Endothelial cell of umbilical vein (primary cell): ENCODE measurements at regions not wholly inside any gene's neighbourhood (a gene's known extent, or its start where the extent isn't known, plus 50 kb on each side); places are given as distances from the start of the nearest gene placed in this dataset.

Experiments
- BruUV-seq: library from RNA; stranded (reverse); fragments of 400-500 nt; replicated peaks from 2 replicates; lab custom pipeline; 2021; lab: Mats Ljungman, UMichigan
- CTCF ChIA-PET: fragments of 300-600, 350-600 bp; sonication (Branson Sonifier 250); formaldehyde crosslinking; loops from one replicate; lab custom pipeline; 2021; ENCODE audit warnings: antibody characterized with exemption, inconsistent platforms; lab: Charles Lee
- POLR2A ChIA-PET: fragments of 300-600, 350-600 bp; sonication (Branson Sonifier 250); formaldehyde crosslinking; loops from one replicate; lab custom pipeline; 2021; ENCODE audit warnings: antibody characterized with exemption, inconsistent platforms; lab: Charles Lee
- DNase-seq: peaks from one replicate; pipeline ENCODE4 v3.0.0-alpha.2; 2011; ENCODE audit warnings: low read depth, low spot score
- FAIRE-seq: peaks from 2 replicates; lab custom pipeline; 2011; peaks lifted over from hg19 to GRCh38; lab: Jason Lieb, UNC
- H2AFZ ChIP-seq: 2 replicates; pipeline ENCODE4 v1.6.0; 2012; ENCODE audit warnings: low read depth, low read length, control low read depth, inconsistent platforms
- H3K27ac ChIP-seq: 2 replicates; pipeline ENCODE4 v1.5.1; 2011; ENCODE audit warnings: low read depth, mild to moderate bottlenecking, control low read depth, low read length, moderate library complexity; ENCODE audit not compliant: insufficient read depth
- H3K27me3 ChIP-seq, 2 experiments: 2 replicates each; pipeline versions ENCODE4 v1.6.0 to v1.6.1; 2011; ENCODE audit warnings: low read length in 2 of 2, mixed read lengths in 1 of 2; ENCODE audit not compliant: control insufficient read depth in 2 of 2, insufficient read depth in 2 of 2
- H3K36me3 ChIP-seq, 2 experiments: 2 replicates in 1 of 2; 3 replicates in 1 of 2; pipeline ENCODE4 v1.5.1; 2011; ENCODE audit warnings: low read length in 2 of 2, mild to moderate bottlenecking in 1 of 2, moderate library complexity in 1 of 2; ENCODE audit not compliant: control insufficient read depth in 2 of 2, insufficient read depth in 2 of 2; ENCODE audit errors: extremely low read depth in 1 of 2
- H3K4me1 ChIP-seq: 3 replicates; pipeline ENCODE4 v1.5.1; 2011; ENCODE audit warnings: mild to moderate bottlenecking, low read length; ENCODE audit not compliant: control insufficient read depth, insufficient read depth; ENCODE audit errors: extremely low read depth
- H3K4me2 ChIP-seq: 2 replicates; pipeline ENCODE4 v1.6.1; 2011; ENCODE audit warnings: low read length, control low read depth, mixed read lengths; ENCODE audit not compliant: insufficient read depth
- H3K4me3 ChIP-seq, 3 experiments: fragments of 200-600 bp in 1 of 3; sonication (generic), shearing (Covaris generic) in 1 of 3; replicated peaks in 1 of 3; 2 replicates each; pipeline ENCODE4 v1.5.1; 2011 to 2016; ENCODE audit warnings: control low read depth in 3 of 3, low read length in 3 of 3, mild to moderate bottlenecking in 2 of 3, inconsistent platforms in 1 of 3, low read depth in 1 of 3, moderate library complexity in 1 of 3; ENCODE audit not compliant: insufficient read depth in 1 of 3
- H3K79me2 ChIP-seq: 2 replicates; pipeline ENCODE4 v1.6.0; 2012; ENCODE audit warnings: low read length, inconsistent platforms; ENCODE audit not compliant: control insufficient read depth, insufficient read depth
- H3K9ac ChIP-seq: replicated peaks from 2 replicates; pipeline ENCODE3; 2011; ENCODE audit warnings: low read length, control low read depth; ENCODE audit not compliant: insufficient read depth; ENCODE audit errors: extremely low read depth
- H3K9me1 ChIP-seq: replicated peaks from 3 replicates; pipeline ENCODE4 v1.6.0; 2011; ENCODE audit warnings: mild to moderate bottlenecking, low read length; ENCODE audit not compliant: control insufficient read depth, insufficient read depth; ENCODE audit errors: extremely low read depth
- H3K9me3 ChIP-seq: replicated peaks from 2 replicates; pipeline ENCODE4 v1.5.1; 2012; ENCODE audit warnings: low read length, inconsistent platforms; ENCODE audit not compliant: control insufficient read depth, insufficient read depth
- H4K20me1 ChIP-seq: replicated peaks from 2 replicates; pipeline ENCODE3; 2011; ENCODE audit warnings: mild to moderate bottlenecking, low read length; ENCODE audit not compliant: control insufficient read depth, insufficient read depth; ENCODE audit errors: extremely low read depth
- CTCF ChIP-seq, 2 donors: IDR thresholded peaks; 1 replicate in 1 of 2; 2 replicates in 1 of 2; pipeline ENCODE4 v1.5.1; 2011; ENCODE audit warnings: low read length in 2 of 2, mild to moderate bottlenecking in 2 of 2, moderate library complexity in 2 of 2, control low read depth in 1 of 2, inconsistent platforms in 1 of 2, low read depth in 1 of 2; ENCODE audit not compliant: insufficient read depth in 1 of 2; ENCODE audit errors: extremely low read depth in 1 of 2
- EZH2 ChIP-seq: IDR thresholded peaks from 2 replicates; pipeline ENCODE4 v1.6.1; 2012; ENCODE audit warnings: borderline replicate concordance, low read depth, mild to moderate bottlenecking, moderate library complexity, low read length, inconsistent platforms; ENCODE audit not compliant: severe bottlenecking
- FOS ChIP-seq: IDR thresholded peaks from 2 replicates; pipeline ENCODE4 v1.6.1; 2011; ENCODE audit warnings: mild to moderate bottlenecking, low read length, moderate library complexity, borderline replicate concordance; ENCODE audit not compliant: insufficient read depth
- GATA2 ChIP-seq: IDR thresholded peaks from 2 replicates; pipeline ENCODE4 v1.7.0; 2011; ENCODE audit warnings: low read depth, mild to moderate bottlenecking, moderate library complexity, mixed read lengths, low read length; ENCODE audit not compliant: insufficient read length, insufficient read depth
- JUN ChIP-seq: IDR thresholded peaks from 2 replicates; pipeline ENCODE4 v1.6.1; 2011; ENCODE audit warnings: borderline replicate concordance, low read depth; ENCODE audit not compliant: insufficient read length, insufficient read depth
- MAX ChIP-seq: IDR thresholded peaks from 2 replicates; pipeline ENCODE4 v1.6.1; 2011; ENCODE audit not compliant: insufficient read depth, insufficient read length
- MYC ChIP-seq: IDR thresholded peaks from one replicate; pipeline ENCODE4 v1.6.1; 2011; ENCODE audit warnings: mild to moderate bottlenecking, low read depth, low read length
- POLR2A ChIP-seq: IDR thresholded peaks from 2 replicates; pipeline ENCODE4 v1.6.1; 2012; ENCODE audit warnings: low read depth, mild to moderate bottlenecking, control low read depth, low read length
- POLR2AphosphoS5 ChIP-seq: IDR thresholded peaks from 2 replicates; pipeline ENCODE4 v1.6.1; 2012; ENCODE audit warnings: low read depth, mild to moderate bottlenecking, control low read depth, low read length, moderate library complexity; ENCODE audit not compliant: insufficient read depth
- dilution Hi-C: fragments of 300-500 bp; cut with MboI; formaldehyde crosslinking; loops from one replicate; pipeline ENCODE4 v1.15.0; 2019; ENCODE audit warnings: low sequenced_read_pairs; ENCODE audit not compliant: extremely low pct_ligation_motif_present
- intact Hi-C: fragments of 100-400 bp; cut with micrococcal nuclease; formaldehyde crosslinking; loops from one replicate; pipeline ENCODE4 v1.10.0; 2022

DNA sequence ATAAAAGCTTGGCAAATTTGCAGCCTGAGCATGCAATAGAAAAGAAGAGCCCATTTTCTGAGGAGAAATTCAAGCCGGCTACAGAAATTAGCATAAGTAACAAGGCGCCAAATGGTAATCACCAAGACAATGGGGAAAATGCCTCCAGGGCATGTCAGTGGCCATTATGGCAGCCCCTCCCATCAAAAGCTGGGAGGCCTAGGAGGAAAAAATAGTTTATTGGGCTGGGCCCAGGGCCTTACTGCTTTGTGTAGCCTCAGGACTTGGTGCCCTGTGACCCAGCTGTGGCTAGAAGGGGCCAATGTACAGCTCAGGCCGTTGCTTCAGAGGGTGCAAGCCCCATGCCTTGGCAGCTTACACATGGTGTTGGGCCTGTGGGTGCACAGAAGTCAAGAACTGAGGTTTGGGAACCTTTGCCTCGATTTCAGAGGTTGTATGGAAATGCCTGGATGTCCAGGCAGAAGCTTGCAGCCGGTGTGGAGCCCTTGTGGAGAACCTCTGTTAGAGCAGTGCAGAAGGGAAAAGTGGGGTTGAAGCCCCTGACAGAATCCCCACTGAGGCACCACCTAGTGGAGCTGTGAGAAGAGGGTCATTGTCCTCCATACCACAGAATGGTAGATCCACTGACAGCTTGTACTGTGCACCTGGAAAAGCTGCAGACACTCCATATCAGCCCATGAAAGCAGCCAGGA lies 328.5 kb upstream of the MAP3K7 start:
- FAIRE-seq, result no peak

More for the DNA sequence above, 328.5 kb upstream of the MAP3K7 start:
- ChIA-PET CTCF (no interaction called here), POLR2A (no interaction called here)
- Histone ChIP-seq H3K27ac (no peak overlapping the region), H2AFZ (no peak overlapping the region), H3K36me3 (no peaks in the 10 kb centered on the region), H3K9me1 (no peaks in the 10 kb centered on the region), H3K9me3 (no peaks in the 10 kb centered on the region), H4K20me1 (no peaks in the 10 kb centered on the region), H3K27me3 (no peaks in the 10 kb centered on the region), H3K4me3 (no peak overlapping the region), H3K79me2 (no peaks in the 10 kb centered on the region), H3K4me1 (no peaks in the 10 kb centered on the region), H3K4me2 (no peak overlapping the region), H3K9ac (no peak overlapping the region)
- DNase-seq, result no peak
- no peak for TF ChIP-seq POLR2A
- no peak for TF ChIP-seq EZH2
- TF ChIP-seq FOS, result no peak
- no peak for TF ChIP-seq MYC
- TF ChIP-seq JUN, result no peak
- no peak for TF ChIP-seq MAX
- TF ChIP-seq POLR2AphosphoS5, result no peak
- no peak for TF ChIP-seq CTCF (IDR thresholded peaks at IDR 0.05; ENCODE audit: extremely low read depth in 1 of 2, insufficient read depth in 1 of 2, low read depth in 1 of 2, low read length in 2 of 2)
- no peak for TF ChIP-seq GATA2
- dilution Hi-C loops, result no loop called here
- intact Hi-C loops, result no loop called here
- no TSS peak for BruUV-seq
